Body of pancreas (tissue), 4 donors: ENCODE measurements at regions not wholly inside any gene's neighbourhood (a gene's known extent, or its start where the extent isn't known, plus 50 kb on each side); places are given as distances from the start of the nearest gene placed in this dataset.

Source experiments
- POLR2A ChIP-seq, 3 donors: fragments of 450-650 bp; IDR thresholded peaks; one replicate each; pipeline ENCODE4 v1.6.1; 2016; ENCODE audit warnings: antibody characterized with exemption in 3 of 3, mild to moderate bottlenecking in 2 of 3
- TF ChIP-seq, protein P1 (sequence below), 7 experiments: fragments of 450-650 bp in 4 of 7; fragments of 200-600 bp in 3 of 7; sonication (generic) in 3 of 7; IDR thresholded peaks; one replicate each; pipeline ENCODE4 v1.5.1; 2016 to 2019; ENCODE audit warnings: antibody characterized with exemption in 7 of 7

DNA sequence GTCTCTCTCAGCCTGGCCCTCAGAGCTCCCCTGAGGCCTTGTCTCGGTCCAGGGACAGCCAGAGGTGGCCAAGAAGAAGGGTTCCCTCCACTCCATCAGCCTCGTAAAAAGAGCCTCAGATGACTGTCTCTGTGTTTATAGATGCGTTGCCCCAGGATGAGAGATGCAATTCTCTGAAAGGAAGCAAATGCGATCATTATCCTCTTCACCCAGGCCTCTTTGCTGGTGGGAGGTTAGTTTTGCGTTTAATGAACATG, 90.4 kb downstream of the YTHDF1 start:
- TF ChIP-seq, protein P1, sequence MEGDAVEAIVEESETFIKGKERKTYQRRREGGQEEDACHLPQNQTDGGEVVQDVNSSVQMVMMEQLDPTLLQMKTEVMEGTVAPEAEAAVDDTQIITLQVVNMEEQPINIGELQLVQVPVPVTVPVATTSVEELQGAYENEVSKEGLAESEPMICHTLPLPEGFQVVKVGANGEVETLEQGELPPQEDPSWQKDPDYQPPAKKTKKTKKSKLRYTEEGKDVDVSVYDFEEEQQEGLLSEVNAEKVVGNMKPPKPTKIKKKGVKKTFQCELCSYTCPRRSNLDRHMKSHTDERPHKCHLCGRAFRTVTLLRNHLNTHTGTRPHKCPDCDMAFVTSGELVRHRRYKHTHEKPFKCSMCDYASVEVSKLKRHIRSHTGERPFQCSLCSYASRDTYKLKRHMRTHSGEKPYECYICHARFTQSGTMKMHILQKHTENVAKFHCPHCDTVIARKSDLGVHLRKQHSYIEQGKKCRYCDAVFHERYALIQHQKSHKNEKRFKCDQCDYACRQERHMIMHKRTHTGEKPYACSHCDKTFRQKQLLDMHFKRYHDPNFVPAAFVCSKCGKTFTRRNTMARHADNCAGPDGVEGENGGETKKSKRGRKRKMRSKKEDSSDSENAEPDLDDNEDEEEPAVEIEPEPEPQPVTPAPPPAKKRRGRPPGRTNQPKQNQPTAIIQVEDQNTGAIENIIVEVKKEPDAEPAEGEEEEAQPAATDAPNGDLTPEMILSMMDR (IDR thresholded peaks at IDR 0.05) = no peak
- TF ChIP-seq POLR2A (IDR thresholded peaks at IDR 0.05) = no peak
